ENCODE measurements at regions not wholly inside any gene's neighbourhood (a gene's known extent, or its start where the extent isn't known, plus 50 kb on each side); places are given as distances from the start of the nearest gene placed in this dataset.

GRCh38 chr7:145989469-145989868 is 127.1 kb upstream of the CNTNAP2 start:
- DNase-seq (no peak), ATAC-seq (no peak)
- Histone ChIP-seq H3K27ac (no peak overlapping the region), H3K36me3 (ENCODE audit: insufficient read depth in 1 of 2, low read depth in 1 of 2) (no peaks in the 10 kb centered on the region), H3K4me3 (no peak overlapping the region), H3K4me1 (no peaks in the 10 kb centered on the region), H3K27me3 (ENCODE audit: insufficient read depth in 3 of 3, low read length in 2 of 3) (no peaks in the 10 kb centered on the region), H3K9me3 (no peaks in the 10 kb centered on the region)
- 76 to 80% (median 77%) methylated on average over 4 of the region's 4 CpGs for WGBS, 3 donors
- no peak for TF ChIP-seq CTCF (IDR thresholded peaks at IDR 0.05)
- intact Hi-C loops (cut with DNase I): no loop called here

- WGBS, 3 donors: 46 to 63% (median 50%) methylated on average over 4 of the region's 4 CpGs
- no peaks in the 10 kb centered on the region for H3K4me1 ChIP-seq
- no peak for DNase-seq
Observed at GRCh38 chr7:145986248-145986874, 130.2 kb upstream of the CNTNAP2 start.

GRCh38 chr7:145978769-145979168 is 137.8 kb upstream of the CNTNAP2 start:
- no peak overlapping the region for H3K4me3 ChIP-seq
- H3K4me1 ChIP-seq: no peaks in the 10 kb centered on the region
- TF ChIP-seq CTCF (IDR thresholded peaks at IDR 0.05): no peak
- intact Hi-C loops (cut with DNase I): no loop called here
- DNase-seq: no peak
- no peaks in the 10 kb centered on the region for H3K9me3 ChIP-seq
- H3K36me3 ChIP-seq (ENCODE audit: insufficient read depth in 1 of 2, low read depth in 1 of 2): no peaks in the 10 kb centered on the region
- H3K27me3 ChIP-seq (ENCODE audit: insufficient read depth in 3 of 3, low read length in 2 of 3): no peaks in the 10 kb centered on the region
- no peak overlapping the region for H3K27ac ChIP-seq
- 66 to 85% (median 72%) methylated on average over 1 of the region's 1 CpG for WGBS, 3 donors
- ATAC-seq: no peak

More at GRCh38 chr7:145986248-145986874, 130.2 kb upstream of the CNTNAP2 start:
- TF ChIP-seq CTCF (IDR thresholded peaks at IDR 0.05): no peak
- H3K9me3 ChIP-seq: no peaks in the 10 kb centered on the region
- H3K36me3 ChIP-seq (ENCODE audit: insufficient read depth in 1 of 2, low read depth in 1 of 2): no peaks in the 10 kb centered on the region
- H3K27me3 ChIP-seq (ENCODE audit: insufficient read depth in 3 of 3, low read length in 2 of 3): no peaks in the 10 kb centered on the region
- H3K4me3 ChIP-seq: no peak overlapping the region
- intact Hi-C loops (cut with DNase I): no loop called here
- H3K27ac ChIP-seq: no peak overlapping the region
- no peak for ATAC-seq

- Histone ChIP-seq H3K4me1 (no peaks in the 10 kb centered on the region), H3K36me3 (ENCODE audit: insufficient read depth in 1 of 2, low read depth in 1 of 2) (no peaks in the 10 kb centered on the region), H3K27ac (no peak overlapping the region), H3K27me3 (ENCODE audit: insufficient read depth in 3 of 3, low read length in 2 of 3) (no peaks in the 10 kb centered on the region), H3K9me3 (no peaks in the 10 kb centered on the region), H3K4me3 (no peak overlapping the region)
- TF ChIP-seq CTCF (IDR thresholded peaks at IDR 0.05): no peak
- DNase-seq (no peak), ATAC-seq (no peak)
- intact Hi-C loops (cut with DNase I): no loop called here
- WGBS, 3 donors: 63 to 67% (median 63%) methylated on average over 4 of the region's 4 CpGs
Observed at GRCh38 chr7:145959981-145960380, 156.6 kb upstream of the CNTNAP2 start.
